SKM-1 treated with dmso at 0.1 percent for 144 hours (cell line): ENCODE measurements at regions not wholly inside any gene's neighbourhood (a gene's known extent, or its start where the extent isn't known, plus 50 kb on each side); places are given as distances from the start of the nearest gene placed in this dataset.

Experiments
- DNase-seq: peaks from one replicate; lab custom pipeline; 2025; ENCODE audit not compliant: unreplicated experiment; lab: John Stamatoyannopoulos, UW

GRCh38 chr6:14655201-14656061 is 537.9 kb downstream of the CD83 start:
- no peak for DNase-seq

DNA sequence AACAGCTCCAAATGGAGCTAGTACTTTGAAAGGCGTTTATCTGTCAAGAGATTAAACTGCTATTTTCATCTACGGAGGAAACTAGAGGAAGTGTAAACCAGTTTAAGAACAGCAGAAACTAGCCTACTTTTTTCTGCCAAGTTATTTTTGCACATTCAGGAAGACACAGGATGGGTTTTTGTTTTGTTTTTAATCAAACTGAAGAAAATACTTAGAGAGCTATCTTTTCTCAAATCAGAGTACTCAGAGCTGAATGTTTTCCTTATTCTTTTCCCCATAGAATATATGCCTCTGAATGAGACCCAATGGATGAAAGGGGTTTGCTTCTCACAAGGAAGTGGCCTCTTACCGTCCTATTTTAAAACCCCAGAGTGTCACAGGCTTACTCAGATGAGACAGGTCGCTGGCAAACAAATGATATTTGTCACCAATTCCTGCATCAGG is 538.5 kb downstream of the CD83 start:
- DNase-seq = no peak

DNA sequence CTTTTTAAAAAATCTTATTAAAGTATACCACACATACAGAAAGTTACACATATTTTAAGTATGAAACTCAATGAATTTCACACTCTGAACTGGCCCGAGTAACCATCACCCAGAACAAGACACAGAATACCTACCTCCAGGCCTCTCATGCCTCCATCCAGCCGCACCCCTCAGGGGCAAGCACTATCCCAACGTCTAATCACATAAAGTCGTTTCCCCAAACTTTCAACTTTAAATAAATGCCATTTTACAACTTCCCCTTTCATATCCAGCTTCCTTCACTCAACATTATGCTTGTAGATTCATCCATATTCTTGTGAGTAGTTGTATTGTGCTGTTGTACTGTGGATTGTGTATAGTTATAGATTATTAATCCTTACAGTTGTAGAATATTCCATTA is 539.1 kb downstream of the CD83 start:
- DNase-seq = peak; percentile 25

DNA sequence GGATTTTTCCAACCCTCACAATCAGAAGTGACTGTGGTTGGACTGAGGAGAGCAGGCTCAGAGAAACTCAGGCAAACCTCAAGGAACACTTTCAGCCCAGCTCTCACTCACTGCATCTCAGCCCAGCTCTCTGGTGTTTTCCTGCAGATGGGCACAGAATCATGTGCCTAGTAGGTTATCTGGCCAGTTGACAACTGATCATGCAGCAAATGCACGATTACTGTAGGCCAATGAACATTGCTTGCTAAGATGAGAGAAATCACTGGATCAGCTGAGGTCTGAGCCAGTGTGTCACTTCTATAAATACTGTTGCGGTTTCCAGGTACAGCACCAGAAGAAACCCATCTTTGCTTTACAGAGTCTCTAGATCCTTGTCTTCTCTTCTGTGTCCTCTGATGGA is 540.5 kb downstream of the CD83 start:
- DNase-seq = no peak

GRCh38 chr6:14658886-14659561 is 541.5 kb downstream of the CD83 start:
- DNase-seq = peak; percentile 65

GRCh38 chr6:14659841-14660240 is 542.3 kb downstream of the CD83 start:
- no peak for DNase-seq

GRCh38 chr6:14660806-14661579 is 543.4 kb downstream of the CD83 start:
- peak; percentile 52 for DNase-seq

DNA sequence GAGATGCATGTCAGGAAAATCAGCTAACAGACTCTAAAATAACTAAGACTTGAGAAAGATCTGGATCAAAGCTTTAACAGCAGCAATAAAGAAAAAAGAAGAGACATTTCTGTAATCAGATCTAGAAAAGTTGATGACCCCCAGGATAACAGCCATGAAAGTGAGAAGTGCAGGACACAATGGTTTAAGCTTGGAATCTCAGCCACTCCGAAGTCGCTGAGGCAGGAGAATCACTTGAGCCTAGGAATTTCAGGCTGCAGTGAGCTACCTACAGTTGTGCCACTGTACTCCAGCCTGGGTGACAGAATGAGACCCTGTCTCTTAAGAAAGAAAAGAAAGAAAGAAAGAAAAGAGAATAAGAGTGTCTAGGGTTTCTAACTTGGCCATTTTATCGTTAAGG is 544.1 kb downstream of the CD83 start:
- no peak for DNase-seq

GRCh38 chr6:14664112-14664601 is 546.6 kb downstream of the CD83 start:
- no peak for DNase-seq

- DNase-seq = no peak
Measured at GRCh38 chr6:14664621-14665315, 547.2 kb downstream of the CD83 start.

DNA sequence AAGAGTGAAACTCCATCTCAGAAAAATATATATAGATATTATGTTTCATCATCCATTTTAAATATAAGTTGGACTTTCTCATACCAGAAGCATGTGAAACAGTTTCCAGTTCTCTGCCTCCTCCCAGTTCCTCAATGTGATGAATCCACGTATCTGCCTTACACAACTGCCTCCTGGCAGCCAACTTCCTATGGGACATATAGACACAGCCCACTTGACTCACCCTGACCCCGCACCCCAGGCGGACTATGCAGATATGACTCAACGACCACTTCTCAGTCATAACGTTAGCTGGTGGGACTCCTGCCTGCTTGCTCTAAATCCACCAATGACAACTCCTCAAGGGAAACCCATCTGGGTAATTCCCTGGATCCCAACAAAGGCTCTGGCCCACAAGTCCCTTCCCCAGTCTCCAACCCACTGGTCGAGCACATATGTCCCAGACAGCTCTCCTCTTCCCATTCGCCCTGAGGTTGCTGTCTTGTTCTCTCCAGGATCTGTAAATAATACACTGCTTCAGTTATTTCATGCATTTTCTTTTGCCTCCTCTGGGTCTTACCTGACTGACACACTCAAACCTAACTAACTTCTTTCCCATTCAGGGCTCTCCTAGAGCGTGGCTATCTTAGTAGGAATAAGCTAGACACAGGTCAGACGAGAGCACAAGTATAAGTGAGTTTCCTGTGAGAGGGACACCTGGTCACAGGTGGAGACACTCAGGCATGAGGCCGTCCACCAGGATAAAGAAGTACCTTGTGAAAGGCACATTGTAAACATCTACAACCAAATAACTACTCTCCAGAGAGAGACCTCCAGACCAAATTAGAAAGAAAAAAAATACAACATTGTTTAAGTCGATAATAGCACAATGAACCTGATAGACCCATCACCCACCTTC is 548.5 kb downstream of the CD83 start:
- DNase-seq = peak; percentile 48

- no peak for DNase-seq
Measured at GRCh38 chr6:14670806-14671205, 553.2 kb downstream of the CD83 start.

- no peak for DNase-seq
Measured at GRCh38 chr6:14671261-14671681, 553.7 kb downstream of the CD83 start.

GRCh38 chr6:14671937-14672336 is 554.4 kb downstream of the CD83 start:
- no peak for DNase-seq

- DNase-seq = no peak
Measured at GRCh38 chr6:14673201-14673600, 555.6 kb downstream of the CD83 start.

DNA sequence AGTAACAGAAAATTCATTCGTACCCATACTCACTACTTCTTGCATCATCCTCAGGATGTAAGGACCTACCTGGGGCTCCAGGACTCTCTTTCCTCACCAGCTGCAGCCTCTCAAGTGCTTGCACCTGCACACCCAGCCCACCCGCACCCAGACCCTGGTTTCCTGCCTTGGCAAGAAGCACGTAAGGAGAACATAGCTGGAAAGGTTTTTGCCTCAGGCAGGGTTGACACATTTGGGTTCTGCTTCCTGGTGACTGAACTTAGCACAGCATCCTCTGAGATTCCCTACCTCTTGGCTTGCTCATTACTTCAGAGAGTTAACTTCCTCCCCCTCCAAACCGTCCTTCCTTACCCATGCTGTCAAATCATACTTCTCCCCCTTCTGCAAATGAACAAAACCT is 556.9 kb downstream of the CD83 start:
- DNase-seq = no peak

- no peak for DNase-seq
Measured at GRCh38 chr6:14674867-14675648, 557.5 kb downstream of the CD83 start.

DNA sequence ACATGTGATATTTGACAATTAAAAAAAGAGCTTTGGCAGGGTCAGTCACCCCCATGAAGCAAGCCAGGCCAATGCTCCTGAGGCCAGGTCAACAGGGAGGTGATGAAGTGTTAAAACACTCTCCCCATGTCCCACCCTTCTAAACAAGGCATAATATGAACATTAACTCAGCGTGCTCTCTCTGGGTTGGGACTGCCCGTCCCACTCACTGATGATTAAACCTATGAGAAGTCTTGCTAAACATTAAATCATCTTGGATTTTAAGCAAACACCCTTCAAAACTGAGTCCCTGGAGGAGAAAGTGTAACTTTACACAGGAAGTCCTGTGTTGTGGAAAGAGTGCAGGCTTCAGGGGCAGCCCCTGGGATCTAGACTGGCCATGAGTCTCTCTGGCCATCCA is 558.5 kb downstream of the CD83 start:
- no peak for DNase-seq
